K562 (cell line): ENCODE measurements at regions not wholly inside any gene's neighbourhood (a gene's known extent, or its start where the extent isn't known, plus 50 kb on each side); places are given as distances from the start of the nearest gene placed in this dataset.

Source experiments
- ATAC-seq: fragments of 200-7000 bp; cut with Tn5 transposase; 3 replicates; pipeline ENCODE4 v1.9.1; 2020; ENCODE audit warnings: moderate library complexity
- BruUV-seq: library from RNA; stranded (reverse); fragments of 400-500 nt; replicated peaks from 2 replicates; lab custom pipeline; 2021; lab: Mats Ljungman, UMichigan
- CTCF ChIA-PET: fragments of 300-600 bp; formaldehyde crosslinking; extraction: SDS; loops from one replicate; lab custom pipeline; 2021; ENCODE audit warnings: low intra/inter-chr PET ratio; lab: Yijun Ruan, JAX
- POLR2A ChIA-PET: fragments of 300-600, 350-650 bp; sonication (Branson Sonifier 250); formaldehyde crosslinking; extraction: SDS; loops from one replicate; lab custom pipeline; 2021; ENCODE audit warnings: antibody characterized with exemption, inconsistent platforms; lab: Yijun Ruan, JAX
- DNase-seq, 4 experiments: peaks; one replicate each; pipeline versions ENCODE4 v3.0.0 to v3.0.0-alpha.2; 2011 to 2018; ENCODE audit warnings: low spot score in 3 of 4, mixed read lengths in 3 of 4; ENCODE audit errors: extremely low read depth in 1 of 4
- FAIRE-seq: peaks from 2 replicates; lab custom pipeline; 2011; peaks lifted over from hg19 to GRCh38; lab: Jason Lieb, UNC
- H2AFZ ChIP-seq: 2 replicates; pipeline ENCODE4 v1.6.0; 2011; ENCODE audit warnings: low read depth, low read length, control low read depth, inconsistent platforms
- H3K27ac ChIP-seq: fragments of 200-600 bp; 3 replicates; pipeline ENCODE4 v1.8.0; 2011; ENCODE audit warnings: low read depth, mild to moderate bottlenecking, control low read depth, inconsistent platforms, low read length, moderate library complexity, mixed read lengths; ENCODE audit errors: extremely low read depth
- H3K27me3 ChIP-seq, 2 experiments: fragments of 300-600 bp in 1 of 2; 2 replicates in 1 of 2; 3 replicates in 1 of 2; pipeline versions ENCODE4 v1.6.0 to v1.8.0; 2011; ENCODE audit warnings: inconsistent platforms in 2 of 2, low read length in 2 of 2, mild to moderate bottlenecking in 1 of 2, mixed read lengths in 1 of 2, moderate library complexity in 1 of 2; ENCODE audit not compliant: control insufficient read depth in 2 of 2, insufficient read depth in 2 of 2
- H3K36me3 ChIP-seq: fragments of 300-600 bp; 3 replicates; pipeline ENCODE4 v1.8.0; 2011; ENCODE audit warnings: mild to moderate bottlenecking, low read length, inconsistent platforms; ENCODE audit not compliant: control insufficient read depth, insufficient read depth
- H3K4me1 ChIP-seq, 2 experiments: fragments of 200-600 bp in 1 of 2; replicated peaks in 1 of 2; 2 replicates in 1 of 2; 3 replicates in 1 of 2; pipeline versions ENCODE4 v1.5.1 to v1.8.0; 2011; ENCODE audit warnings: inconsistent platforms in 2 of 2, low read length in 2 of 2, mild to moderate bottlenecking in 1 of 2, mixed read lengths in 1 of 2, moderate library complexity in 1 of 2; ENCODE audit not compliant: control insufficient read depth in 2 of 2, insufficient read depth in 2 of 2
- H3K4me2 ChIP-seq: 2 replicates; pipeline ENCODE4 v1.6.1; 2011; ENCODE audit warnings: low read length, control low read depth, inconsistent platforms, mixed read lengths; ENCODE audit not compliant: insufficient read depth
- H3K4me3 ChIP-seq: fragments of 200-600 bp; sonication (generic), shearing (Covaris generic); 2 replicates; pipeline ENCODE4 v1.5.1; 2016; ENCODE audit warnings: control low read depth, inconsistent platforms
- H3K79me2 ChIP-seq: fragments of 200-600 bp; 3 replicates; pipeline ENCODE4 v1.8.0; 2011; ENCODE audit warnings: low read length, inconsistent platforms; ENCODE audit not compliant: control insufficient read depth, insufficient read depth
- H3K9ac ChIP-seq, 2 experiments: 2 replicates each; pipeline versions ENCODE4 v1.6.0 to v1.6.1; 2011; ENCODE audit warnings: low read depth in 2 of 2, low read length in 2 of 2, control low read depth in 1 of 2, inconsistent platforms in 1 of 2, mild to moderate bottlenecking in 1 of 2, mixed read lengths in 1 of 2; ENCODE audit not compliant: insufficient read depth in 1 of 2
- H3K9me1 ChIP-seq: one replicate; pipeline ENCODE4 v1.6.0; 2011; ENCODE audit warnings: inconsistent platforms, mild to moderate bottlenecking, low read length, moderate library complexity; ENCODE audit not compliant: control insufficient read depth, insufficient read depth
- H3K9me3 ChIP-seq: replicated peaks from 2 replicates; pipeline ENCODE4 v1.5.1; 2011; ENCODE audit warnings: low read depth, low read length, inconsistent platforms; ENCODE audit not compliant: control insufficient read depth, insufficient read depth
- H4K20me1 ChIP-seq: replicated peaks from 2 replicates; pipeline ENCODE4 v1.6.1; 2011; ENCODE audit warnings: low read length, inconsistent platforms, mixed read lengths; ENCODE audit not compliant: control insufficient read depth, insufficient read depth
- WGBS: fragments of 100-300 bp; shearing (Covaris generic); methylation state at CpG from one replicate; pipeline ENCODE4 v1.1.6; 2016; ENCODE audit warnings: low coverage, mixed read lengths; ENCODE audit not compliant: insufficient coverage; ENCODE audit errors: missing lambda C conversion rate; 5-methylcytosine and 5-hydroxymethylcytosine counted together
- in situ Hi-C: fragments of 300-500 bp; cut with MboI; formaldehyde crosslinking; loops from 4 replicates; pipeline ENCODE4 v1.15.0; 2018; ENCODE audit warnings: inconsistent platforms, mixed read lengths
- intact Hi-C: fragments of 100-400 bp; cut with micrococcal nuclease; formaldehyde crosslinking; loops from 2 replicates; pipeline ENCODE4 v1.14.2; 2022
- TF ChIP-seq, protein P1 (sequence below): sonication (generic); formaldehyde crosslinking; IDR thresholded peaks from 2 replicates; pipeline ENCODE4 v1.8.0; 2022; ENCODE audit warnings: missing genetic modification reagents, mild to moderate bottlenecking, moderate library complexity, borderline replicate concordance
- TF ChIP-seq, protein P2 (sequence below), 2 experiments: fragments of 450-650 bp; conservative IDR thresholded peaks; 2 replicates each; pipeline ENCODE4 v1.6.1; 2017; ENCODE audit warnings: mild to moderate bottlenecking in 2 of 2, moderate library complexity in 2 of 2

DNA sequence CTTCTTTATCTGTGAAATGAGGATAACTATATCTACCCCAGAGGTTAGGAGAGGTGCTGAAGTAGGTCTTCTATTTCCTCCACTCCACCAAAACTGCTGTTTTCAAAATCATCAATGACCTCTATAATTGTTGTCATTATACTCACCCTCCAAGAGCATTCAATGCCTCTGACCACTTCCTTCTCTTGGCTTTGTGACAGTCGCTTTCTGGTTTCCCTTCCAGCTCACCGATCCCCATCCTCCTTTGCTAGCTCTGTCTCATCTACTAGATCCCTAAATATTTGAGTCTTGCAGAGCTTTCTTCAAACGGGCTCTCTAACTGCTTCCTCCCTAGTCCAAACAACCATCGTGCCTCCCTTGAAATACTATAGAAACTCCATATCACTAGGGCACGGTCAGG lies 153.5 kb downstream of the RPLP1 start:
- H3K27ac ChIP-seq, result no peak overlapping the region
- CTCF ChIA-PET, result no interaction called here
- POLR2A ChIA-PET, result interaction anchor here (1.1 kb wide), 1 partner anchor 13 kb away, joined by 3 read pairs; no protein-coding TSS in a partner anchor
- H4K20me1 ChIP-seq, result 0 out of 2 replicates have a peak, but pooled peaks cover 4% of the 10 kb centered on the region
- no peaks in the 10 kb centered on the region for H3K36me3 ChIP-seq
- no peaks in the 10 kb centered on the region for H3K79me2 ChIP-seq
- ATAC-seq (no peak), FAIRE-seq (no peak), DNase-seq (no peak)
- BruUV-seq, result no TSS peak
- intact Hi-C loops, result no loop called here
- TF ChIP-seq, protein P1, sequence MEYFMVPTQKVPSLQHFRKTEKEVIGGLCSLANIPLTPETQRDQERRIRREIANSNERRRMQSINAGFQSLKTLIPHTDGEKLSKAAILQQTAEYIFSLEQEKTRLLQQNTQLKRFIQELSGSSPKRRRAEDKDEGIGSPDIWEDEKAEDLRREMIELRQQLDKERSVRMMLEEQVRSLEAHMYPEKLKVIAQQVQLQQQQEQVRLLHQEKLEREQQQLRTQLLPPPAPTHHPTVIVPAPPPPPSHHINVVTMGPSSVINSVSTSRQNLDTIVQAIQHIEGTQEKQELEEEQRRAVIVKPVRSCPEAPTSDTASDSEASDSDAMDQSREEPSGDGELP, result no peak
- H3K9me3 ChIP-seq, result no peaks in the 10 kb centered on the region
- H3K9me1 ChIP-seq, result no peaks in the 10 kb centered on the region
- H3K9ac ChIP-seq, result no peak overlapping the region
- in situ Hi-C loops, result no loop called here
- no peak overlapping the region for H3K4me3 ChIP-seq
- WGBS, result 0% methylated on average over 5 of the region's 5 CpGs
- no peak overlapping the region for H3K4me2 ChIP-seq
- no peaks in the 10 kb centered on the region for H3K4me1 ChIP-seq
- H3K27me3 ChIP-seq, result peaks cover 0 to 2% of the 10 kb centered on the region in 2 experiments; a peak in 1 of 5 replicates
- H2AFZ ChIP-seq, result no peak overlapping the region

DNA sequence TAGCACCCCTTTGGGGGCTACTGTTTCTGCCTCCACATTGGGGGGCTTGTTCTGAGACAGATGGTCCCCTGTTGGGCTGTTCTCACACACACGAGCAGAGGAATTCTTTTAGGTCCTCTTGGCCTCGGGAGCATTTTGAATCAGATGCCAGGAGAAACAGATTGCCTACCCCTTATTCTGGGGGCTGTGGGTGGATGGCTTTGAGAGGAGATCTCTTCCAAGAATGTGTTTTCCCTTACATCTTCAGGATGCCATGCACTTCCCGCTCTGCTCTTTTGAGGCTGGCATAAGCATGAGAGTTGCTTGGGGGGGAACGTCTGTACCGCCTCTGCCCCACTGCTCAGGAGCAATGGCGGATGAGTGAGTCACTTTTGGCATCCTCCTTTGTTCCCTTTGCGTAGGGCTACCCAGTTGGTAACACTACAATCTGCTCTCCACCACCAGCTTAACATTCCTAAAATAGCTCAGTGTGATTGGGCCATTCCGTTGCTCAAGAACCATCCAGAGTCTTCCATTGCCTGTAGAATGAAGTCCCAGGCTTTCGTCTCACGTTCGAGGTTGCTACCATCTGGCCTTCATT lies 154.4 kb downstream of the RPLP1 start:
- Histone ChIP-seq H3K4me3 (no peak overlapping the region), H3K4me1 (no peaks in the 10 kb centered on the region), H3K36me3 (no peaks in the 10 kb centered on the region), H3K4me2 (no peak overlapping the region), H3K9me1 (no peaks in the 10 kb centered on the region), H3K27me3 (peaks cover under 1 to 2% of the 10 kb centered on the region in 2 experiments; a peak in 2 of 5 replicates), H3K79me2 (no peaks in the 10 kb centered on the region), H3K9ac (no peak overlapping the region), H2AFZ (no peak overlapping the region), H3K9me3 (no peaks in the 10 kb centered on the region), H3K27ac (no peak overlapping the region), H4K20me1 (0 out of 2 replicates have a peak, but pooled peaks cover 7% of the 10 kb centered on the region)
- no peak for ATAC-seq
- no peak for DNase-seq
- no peak for FAIRE-seq
- CTCF ChIA-PET, result no interaction called here
- POLR2A ChIA-PET, result interaction anchor here (0.7 kb wide), 1 partner anchor 804 kb away, joined by 4 read pairs; no protein-coding TSS in a partner anchor
- intact Hi-C loops, result no loop called here
- no TSS peak for BruUV-seq
- 1% methylated on average over 11 of the region's 11 CpGs for WGBS
- in situ Hi-C loops, result no loop called here
- TF ChIP-seq, protein P2, sequence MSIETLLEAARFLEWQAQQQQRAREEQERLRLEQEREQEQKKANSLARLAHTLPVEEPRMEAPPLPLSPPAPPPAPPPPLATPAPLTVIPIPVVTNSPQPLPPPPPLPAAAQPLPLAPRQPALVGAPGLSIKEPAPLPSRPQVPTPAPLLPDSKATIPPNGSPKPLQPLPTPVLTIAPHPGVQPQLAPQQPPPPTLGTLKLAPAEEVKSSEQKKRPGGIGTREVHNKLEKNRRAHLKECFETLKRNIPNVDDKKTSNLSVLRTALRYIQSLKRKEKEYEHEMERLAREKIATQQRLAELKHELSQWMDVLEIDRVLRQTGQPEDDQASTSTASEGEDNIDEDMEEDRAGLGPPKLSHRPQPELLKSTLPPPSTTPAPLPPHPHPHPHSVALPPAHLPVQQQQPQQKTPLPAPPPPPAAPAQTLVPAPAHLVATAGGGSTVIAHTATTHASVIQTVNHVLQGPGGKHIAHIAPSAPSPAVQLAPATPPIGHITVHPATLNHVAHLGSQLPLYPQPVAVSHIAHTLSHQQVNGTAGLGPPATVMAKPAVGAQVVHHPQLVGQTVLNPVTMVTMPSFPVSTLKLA (conservative IDR thresholded peaks at IDR 0.05), result no peak
